HCT116 (cell line): ENCODE measurements at regions not wholly inside any gene's neighbourhood (a gene's known extent, or its start where the extent isn't known, plus 50 kb on each side); places are given as distances from the start of the nearest gene placed in this dataset.

Source experiments
- ATAC-seq: fragments of 200-7000 bp; cut with Tn5 transposase; 2 replicates; pipeline ENCODE4 v1.9.1; 2020; ENCODE audit warnings: mild to moderate bottlenecking, moderate library complexity
- BruUV-seq: library from RNA; stranded (reverse); fragments of 400-500 nt; replicated peaks from 2 replicates; lab custom pipeline; 2021; lab: Mats Ljungman, UMichigan
- CTCF ChIA-PET: fragments of 300-600 bp; sonication (Branson Sonifier 250); formaldehyde crosslinking; loops from one replicate; lab custom pipeline; 2021; ENCODE audit warnings: antibody characterized with exemption; lab: Charles Lee
- POLR2A ChIA-PET: fragments of 300-600, 350-600 bp; sonication (Branson Sonifier 250); formaldehyde crosslinking; loops from one replicate; lab custom pipeline; 2021; ENCODE audit warnings: antibody characterized with exemption; lab: Charles Lee
- RAD21 ChIA-PET, 2 experiments: fragments of 300-600 bp; sonication (Branson Sonifier 250); formaldehyde crosslinking; loops; one replicate each; lab custom pipeline; 2023; ENCODE audit warnings: low total read pairs in 2 of 2; ENCODE audit not compliant: uncharacterized antibody in 2 of 2, unreplicated experiment in 2 of 2, low non-redundant PET in 1 of 2; lab: Charles Lee
- DNase-seq: peaks from one replicate; pipeline ENCODE4 v3.0.0-alpha.2; 2010; ENCODE audit warnings: low read depth, low spot score
- H2AFZ ChIP-seq: fragments of 200-600 bp; shearing (Covaris generic), sonication (generic); 2 replicates; pipeline ENCODE4 v1.6.1; 2017; ENCODE audit warnings: low read depth, mixed run types, mixed read lengths, antibody characterized with exemption, low read length; ENCODE audit not compliant: poor library complexity, severe bottlenecking
- H3K27ac ChIP-seq: 2 replicates; pipeline ENCODE4 v1.5.1; 2012; ENCODE audit warnings: low read depth, low read length
- H3K27me3 ChIP-seq: fragments of 200-600 bp; sonication (generic); 2 replicates; pipeline ENCODE4 v1.6.1; 2016; ENCODE audit warnings: mixed run types, low read length, mixed read lengths; ENCODE audit not compliant: insufficient read depth
- H3K36me3 ChIP-seq, 2 experiments: fragments of 200-500 bp in 1 of 2; fragments of 200-600 bp in 1 of 2; sonication (Bioruptor generic) in 1 of 2; sonication (generic) in 1 of 2; 2 replicates each; pipeline versions ENCODE4 v1.5.1 to v1.6.1; 2014 to 2016; ENCODE audit warnings: low read length in 2 of 2, inconsistent platforms in 1 of 2, mixed read lengths in 1 of 2, mixed run types in 1 of 2; ENCODE audit not compliant: insufficient read depth in 2 of 2, control insufficient read depth in 1 of 2
- H3K4me1 ChIP-seq, 2 experiments: fragments of 200-600 bp in 1 of 2; sonication (generic) in 1 of 2; 2 replicates each; pipeline versions ENCODE4 v1.5.1 to v1.6.1; 2012 to 2017; ENCODE audit warnings: low read length in 2 of 2, inconsistent platforms in 1 of 2, mild to moderate bottlenecking in 1 of 2, mixed read lengths in 1 of 2, mixed run types in 1 of 2, moderate library complexity in 1 of 2; ENCODE audit not compliant: insufficient read depth in 2 of 2, control insufficient read depth in 1 of 2
- H3K4me2 ChIP-seq: fragments of 200-600 bp; sonication (generic); 2 replicates; pipeline ENCODE4 v1.6.1; 2017; ENCODE audit warnings: mixed run types, low read length, mixed read lengths
- H3K4me3 ChIP-seq, 2 experiments: fragments of 200-600 bp in 1 of 2; sonication (generic) in 1 of 2; replicated peaks in 1 of 2; 2 replicates each; pipeline ENCODE4 v1.5.1; 2011 to 2016; ENCODE audit warnings: low read length in 2 of 2, control low read depth in 1 of 2, low read depth in 1 of 2, mild to moderate bottlenecking in 1 of 2, mixed read lengths in 1 of 2, mixed run types in 1 of 2
- H3K79me2 ChIP-seq: fragments of 200-600 bp; sonication (generic); 2 replicates; pipeline ENCODE4 v1.6.1; 2017; ENCODE audit warnings: mild to moderate bottlenecking, mixed run types, low read length, moderate library complexity, mixed read lengths; ENCODE audit not compliant: insufficient read depth
- H3K9ac ChIP-seq: fragments of 200-600 bp; sonication (generic); 2 replicates; pipeline ENCODE4 v1.6.1; 2016; ENCODE audit warnings: low read length, mixed read lengths
- H3K9me2 ChIP-seq: fragments of 200-600 bp; sonication (generic), shearing (Covaris generic); 2 replicates; pipeline ENCODE4 v1.6.1; 2017; ENCODE audit warnings: mixed run types, mild to moderate bottlenecking, moderate library complexity; ENCODE audit not compliant: insufficient read depth
- H3K9me3 ChIP-seq, 2 experiments: fragments of 200-500 bp in 1 of 2; fragments of 200-600 bp in 1 of 2; sonication (Bioruptor generic) in 1 of 2; sonication (generic) in 1 of 2; 2 replicates each; pipeline ENCODE4 v1.6.1; 2014 to 2017; ENCODE audit warnings: low read length in 2 of 2, mixed read lengths in 2 of 2, inconsistent platforms in 1 of 2, low read depth in 1 of 2, mild to moderate bottlenecking in 1 of 2, mixed run types in 1 of 2, moderate library complexity in 1 of 2; ENCODE audit not compliant: control insufficient read depth in 1 of 2, insufficient read depth in 1 of 2
- H4K20me1 ChIP-seq: fragments of 200-600 bp; sonication (generic), shearing (Covaris generic); 2 replicates; pipeline ENCODE4 v1.6.1; 2017; ENCODE audit warnings: mixed run types, mild to moderate bottlenecking, moderate library complexity; ENCODE audit not compliant: insufficient read depth
- ATF3 ChIP-seq: IDR thresholded peaks from 2 replicates; pipeline ENCODE4 v1.6.1; 2012
- CBX3 ChIP-seq: IDR thresholded peaks from 2 replicates; pipeline ENCODE4 v1.6.1; 2012; ENCODE audit warnings: low read depth
- ELF1 ChIP-seq: IDR thresholded peaks from 2 replicates; pipeline ENCODE4 v1.6.1; 2012; ENCODE audit warnings: low read depth, borderline replicate concordance
- EZH2phosphoT487 ChIP-seq: fragments of 200-600 bp; IDR thresholded peaks from 2 replicates; pipeline ENCODE4 v1.6.1; 2018; ENCODE audit warnings: antibody characterized with exemption, borderline replicate concordance
- POLR2A ChIP-seq: IDR thresholded peaks from 2 replicates; pipeline ENCODE4 v1.7.0; 2011; ENCODE audit warnings: borderline replicate concordance; ENCODE audit not compliant: insufficient read depth, insufficient read length; ENCODE audit errors: extremely low read depth
- RAD21 ChIP-seq: IDR thresholded peaks from 2 replicates; pipeline ENCODE4 v1.6.1; 2012; ENCODE audit warnings: low read depth, mild to moderate bottlenecking
- SIN3A ChIP-seq: IDR thresholded peaks from 2 replicates; pipeline ENCODE4 v1.6.1; 2012; ENCODE audit warnings: low read depth
- SP1 ChIP-seq: IDR thresholded peaks from 2 replicates; pipeline ENCODE4 v1.6.1; 2012; ENCODE audit warnings: low read depth
- TCF7L2 ChIP-seq: IDR thresholded peaks from 2 replicates; pipeline ENCODE4 v1.7.0; 2011; ENCODE audit warnings: borderline replicate concordance, inconsistent platforms; ENCODE audit not compliant: insufficient read depth, insufficient read length; ENCODE audit errors: extremely low read depth
- YY1 ChIP-seq: IDR thresholded peaks from 2 replicates; pipeline ENCODE4 v1.6.1; 2011; ENCODE audit warnings: low read length, low read depth, moderate library complexity, mild to moderate bottlenecking; ENCODE audit not compliant: insufficient replicate concordance; ENCODE audit errors: extremely low read depth
- ZBTB33 ChIP-seq: IDR thresholded peaks from 2 replicates; pipeline ENCODE4 v1.6.1; 2011; ENCODE audit warnings: mild to moderate bottlenecking, low read length, moderate library complexity; ENCODE audit not compliant: insufficient replicate concordance; ENCODE audit errors: extremely low read depth
- ZFX ChIP-seq: fragments of 450-650 bp; IDR thresholded peaks from 2 replicates; pipeline ENCODE4 v1.6.1; 2017
- ZNF274 ChIP-seq: fragments of 200-500 bp; sonication (Bioruptor generic); IDR thresholded peaks from 2 replicates; pipeline ENCODE4 v1.6.1; 2014; ENCODE audit warnings: mild to moderate bottlenecking, low read depth, low read length, inconsistent platforms
- intact Hi-C: fragments of 100-400 bp; cut with micrococcal nuclease; formaldehyde crosslinking; loops from 2 replicates; pipeline ENCODE4 v1.10.0; 2022
- TF ChIP-seq, protein P1 (sequence below): IDR thresholded peaks from 2 replicates; pipeline ENCODE4 v1.6.1; 2012
- TF ChIP-seq, protein P2 (sequence below), 3 experiments: fragments of 200-600 bp in 1 of 3; sonication (generic) in 1 of 3; IDR thresholded peaks in 2 of 3; conservative IDR thresholded peaks in 1 of 3; 2 replicates each; pipeline ENCODE4 v1.5.1; 2012 to 2017; ENCODE audit warnings: low read depth in 2 of 3, low read length in 2 of 3, antibody characterized with exemption in 1 of 3, borderline replicate concordance in 1 of 3, control low read depth in 1 of 3, mild to moderate bottlenecking in 1 of 3, mixed read lengths in 1 of 3, mixed run types in 1 of 3, moderate library complexity in 1 of 3; ENCODE audit not compliant: insufficient read depth in 1 of 3

GRCh38 chr12:89194683-89195082, 157.6 kb downstream of the DUSP6 start:
- no peaks in the 10 kb centered on the region for H3K9me2 ChIP-seq
- TF ChIP-seq EZH2phosphoT487 (no peak), SP1 (no peak), POLR2A (no peak), TCF7L2 (no peak), ELF1 (no peak), RAD21 (no peak), CBX3 (no peak), ATF3 (no peak), ZBTB33 (no peak), SIN3A (no peak), ZFX (no peak), YY1 (no peak), ZNF274 (no peak)
- TF ChIP-seq, protein P1, sequence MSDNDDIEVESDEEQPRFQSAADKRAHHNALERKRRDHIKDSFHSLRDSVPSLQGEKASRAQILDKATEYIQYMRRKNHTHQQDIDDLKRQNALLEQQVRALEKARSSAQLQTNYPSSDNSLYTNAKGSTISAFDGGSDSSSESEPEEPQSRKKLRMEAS: no peak
- TF ChIP-seq, protein P2, sequence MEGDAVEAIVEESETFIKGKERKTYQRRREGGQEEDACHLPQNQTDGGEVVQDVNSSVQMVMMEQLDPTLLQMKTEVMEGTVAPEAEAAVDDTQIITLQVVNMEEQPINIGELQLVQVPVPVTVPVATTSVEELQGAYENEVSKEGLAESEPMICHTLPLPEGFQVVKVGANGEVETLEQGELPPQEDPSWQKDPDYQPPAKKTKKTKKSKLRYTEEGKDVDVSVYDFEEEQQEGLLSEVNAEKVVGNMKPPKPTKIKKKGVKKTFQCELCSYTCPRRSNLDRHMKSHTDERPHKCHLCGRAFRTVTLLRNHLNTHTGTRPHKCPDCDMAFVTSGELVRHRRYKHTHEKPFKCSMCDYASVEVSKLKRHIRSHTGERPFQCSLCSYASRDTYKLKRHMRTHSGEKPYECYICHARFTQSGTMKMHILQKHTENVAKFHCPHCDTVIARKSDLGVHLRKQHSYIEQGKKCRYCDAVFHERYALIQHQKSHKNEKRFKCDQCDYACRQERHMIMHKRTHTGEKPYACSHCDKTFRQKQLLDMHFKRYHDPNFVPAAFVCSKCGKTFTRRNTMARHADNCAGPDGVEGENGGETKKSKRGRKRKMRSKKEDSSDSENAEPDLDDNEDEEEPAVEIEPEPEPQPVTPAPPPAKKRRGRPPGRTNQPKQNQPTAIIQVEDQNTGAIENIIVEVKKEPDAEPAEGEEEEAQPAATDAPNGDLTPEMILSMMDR (IDR thresholded peaks at IDR 0.05 in 2 of 3, conservative IDR thresholded peaks at IDR 0.05 in 1 of 3; ENCODE audit: borderline replicate concordance in 1 of 3, insufficient read depth in 1 of 3, low read depth in 2 of 3, low read length in 2 of 3): no peak
- H2AFZ ChIP-seq: no peak overlapping the region
- no peaks in the 10 kb centered on the region for H3K79me2 ChIP-seq
- no peak overlapping the region for H3K9ac ChIP-seq
- no peaks in the 10 kb centered on the region for H3K27me3 ChIP-seq
- intact Hi-C loops: no loop called here
- ATAC-seq (no peak), DNase-seq (no peak)
- no peaks in the 10 kb centered on the region for H3K4me1 ChIP-seq
- H3K27ac ChIP-seq: no peak overlapping the region
- H4K20me1 ChIP-seq: no peaks in the 10 kb centered on the region
- CTCF ChIA-PET: no interaction called here
- no peak overlapping the region for H3K4me3 ChIP-seq
- POLR2A ChIA-PET: no interaction called here
- no peak overlapping the region for H3K4me2 ChIP-seq
- no peaks in the 10 kb centered on the region for H3K36me3 ChIP-seq
- peaks cover 3 to 6% of the 10 kb centered on the region in 2 experiments; a peak in 1 of 4 replicates for H3K9me3 ChIP-seq
- no TSS peak for BruUV-seq
- RAD21 ChIA-PET: no interaction called here
